ENCODE measurements at regions not wholly inside any gene's neighbourhood (a gene's known extent, or its start where the extent isn't known, plus 50 kb on each side); places are given as distances from the start of the nearest gene placed in this dataset.

DNA sequence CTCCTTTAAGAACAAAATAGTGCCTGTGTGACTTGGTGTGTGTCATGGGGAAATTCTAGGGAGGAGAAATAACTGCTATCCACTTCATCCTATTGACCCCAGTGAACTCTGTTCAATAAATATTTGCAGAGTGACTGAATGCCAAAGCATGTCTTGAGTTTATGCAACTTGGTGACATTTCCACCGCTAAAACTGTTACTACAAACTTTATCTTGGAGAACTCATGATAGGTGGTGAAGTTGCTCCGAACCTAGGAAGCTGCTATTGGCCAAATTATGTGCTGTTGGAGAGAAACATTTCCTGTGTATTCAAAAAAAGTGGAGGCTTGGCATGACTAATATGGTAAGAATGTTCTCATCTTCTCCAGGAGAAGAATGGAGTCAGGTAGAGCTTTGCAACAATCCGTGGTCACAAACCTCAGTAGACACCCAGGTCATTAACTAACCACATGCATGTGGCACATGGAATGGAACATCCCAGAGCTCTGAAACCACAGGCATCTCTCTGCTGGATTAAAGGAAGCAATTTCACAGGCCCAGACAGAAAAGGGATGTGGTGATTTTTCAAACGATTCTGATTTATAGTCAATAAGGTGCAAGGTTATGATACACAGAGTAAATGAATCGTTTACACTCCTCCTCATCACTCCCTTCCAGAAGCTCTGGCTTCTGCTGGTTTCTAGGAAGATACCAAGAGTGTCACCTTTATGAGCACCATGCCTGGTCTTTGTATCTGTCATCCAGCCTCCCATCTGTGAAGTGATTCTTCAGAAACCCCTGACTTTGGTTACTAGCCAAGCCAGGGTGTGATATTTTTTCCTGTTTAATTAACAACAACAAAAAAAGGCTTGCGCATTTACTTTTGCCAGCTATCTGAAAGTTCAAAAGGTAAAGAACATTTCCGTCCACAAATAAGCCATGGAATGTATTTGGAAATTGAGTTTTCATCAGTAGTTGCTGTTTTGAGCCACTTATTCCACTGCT, 361.1 kb downstream of the TGFB2 start:
- Histone ChIP-seq H3K36me3 (ENCODE audit: control insufficient read depth in 4 of 4, insufficient read depth in 4 of 4, low read length in 3 of 4) (no peaks in the 10 kb centered on the region), H3K4me1 (ENCODE audit: control extremely low read depth in 1 of 4, control insufficient read depth in 4 of 4, insufficient read depth in 4 of 4, low read length in 3 of 4) (no peaks in the 10 kb centered on the region), H3K9me3 (ENCODE audit: control extremely low read depth in 1 of 5, control insufficient read depth in 4 of 5, insufficient read depth in 2 of 5, low read depth in 1 of 5, low read length in 4 of 5) (no peaks in the 10 kb centered on the region), H3K4me3 (ENCODE audit: control insufficient read depth in 1 of 7, extremely low read depth in 1 of 7, insufficient read depth in 4 of 7, low read depth in 2 of 7, low read length in 6 of 7) (no peak overlapping the region), H3K27ac (ENCODE audit: insufficient read depth in 1 of 2, low read depth in 1 of 2, low read length in 2 of 2, poor library complexity in 1 of 2, severe bottlenecking in 2 of 2) (no peak overlapping the region), H3K27me3 (replicated peaks in 2 of 5; ENCODE audit: control insufficient read depth in 4 of 5, insufficient read depth in 5 of 5, low read length in 4 of 5) (no peaks in the 10 kb centered on the region)
- 80% methylated on average over 4 of the region's 7 CpGs for WGBS (ENCODE audit: insufficient coverage)
- ChIA-PET POLR2A (no interaction called here), CTCF (interaction anchor here (1.8 kb wide), 1 partner anchor 11 kb away, joined by 3 read pairs; no protein-coding TSS in a partner anchor)
- DNase-seq: no peak

DNA sequence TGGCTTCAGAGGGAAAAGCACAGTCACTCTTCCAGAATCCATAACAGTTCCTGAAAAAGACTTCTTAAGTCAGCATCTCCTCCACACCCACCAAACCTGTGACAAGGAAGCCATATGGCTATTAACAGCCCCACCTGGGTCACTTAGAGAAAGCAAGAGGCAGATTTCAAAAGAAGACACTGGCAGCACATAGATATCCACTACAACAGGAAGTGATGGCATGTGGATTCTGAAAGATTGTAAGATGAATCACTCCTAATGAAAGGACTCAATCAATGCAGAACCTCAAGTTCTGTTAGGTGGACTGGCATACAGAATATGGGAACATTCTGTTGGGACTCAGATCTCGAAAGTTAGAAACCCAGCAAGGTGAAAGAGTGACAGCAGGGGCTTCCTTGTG, 365.9 kb downstream of the TGFB2 start:
- Histone ChIP-seq H3K9me3 (ENCODE audit: control extremely low read depth in 1 of 5, control insufficient read depth in 4 of 5, insufficient read depth in 2 of 5, low read depth in 1 of 5, low read length in 4 of 5) (no peaks in the 10 kb centered on the region), H3K36me3 (ENCODE audit: control insufficient read depth in 4 of 4, insufficient read depth in 4 of 4, low read length in 3 of 4) (no peaks in the 10 kb centered on the region), H3K27me3 (replicated peaks in 2 of 5; ENCODE audit: control insufficient read depth in 4 of 5, insufficient read depth in 5 of 5, low read length in 4 of 5) (no peaks in the 10 kb centered on the region), H3K4me3 (ENCODE audit: control insufficient read depth in 1 of 7, extremely low read depth in 1 of 7, insufficient read depth in 4 of 7, low read depth in 2 of 7, low read length in 6 of 7) (no peak overlapping the region), H3K4me1 (ENCODE audit: control extremely low read depth in 1 of 4, control insufficient read depth in 4 of 4, insufficient read depth in 4 of 4, low read length in 3 of 4) (no peaks in the 10 kb centered on the region), H3K27ac (ENCODE audit: insufficient read depth in 1 of 2, low read depth in 1 of 2, low read length in 2 of 2, poor library complexity in 1 of 2, severe bottlenecking in 2 of 2) (no peak overlapping the region)
- CTCF ChIA-PET: no interaction called here
- POLR2A ChIA-PET: no interaction called here
- DNase-seq: no peak
- WGBS (ENCODE audit: insufficient coverage): 90% methylated on average over 1 of the region's 1 CpG

DNA sequence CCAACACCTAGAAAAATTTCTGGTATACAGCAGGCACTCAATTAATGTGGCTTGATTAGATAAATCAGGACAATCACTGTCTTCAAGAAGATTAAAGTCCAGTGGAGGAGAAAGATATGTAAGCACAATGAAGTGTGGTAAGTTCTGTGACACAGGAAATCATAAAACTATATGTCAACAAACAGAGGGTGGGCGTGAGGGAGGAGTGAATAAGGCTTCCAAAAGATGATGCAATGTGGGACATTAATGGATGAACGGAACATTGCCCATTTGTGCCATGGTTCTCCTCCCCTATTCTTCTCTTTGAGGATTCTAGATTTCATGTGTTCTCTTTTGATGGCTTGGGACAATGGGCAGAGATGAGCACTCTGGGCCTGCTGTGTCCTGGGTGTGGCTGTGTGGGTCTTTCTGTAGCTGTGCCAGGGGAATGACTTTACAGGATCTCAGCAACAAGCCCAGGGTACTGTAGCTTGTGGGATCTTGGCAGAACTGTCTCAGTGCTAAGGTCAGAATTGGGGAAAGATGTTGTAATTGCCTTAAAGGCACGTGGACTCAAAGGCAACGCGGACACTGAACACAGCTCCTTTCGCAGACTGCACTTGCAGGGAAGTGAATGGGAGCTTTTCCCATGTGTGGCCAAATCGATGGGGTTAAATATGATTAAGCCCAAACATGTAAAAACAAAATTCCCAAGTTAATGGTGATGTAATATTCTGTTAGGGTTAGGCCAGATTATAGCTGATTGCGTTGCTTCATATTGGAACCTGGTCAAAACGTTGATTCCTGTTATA, 366.9 kb downstream of the TGFB2 start:
- Histone ChIP-seq H3K4me1 (ENCODE audit: control extremely low read depth in 1 of 4, control insufficient read depth in 4 of 4, insufficient read depth in 4 of 4, low read length in 3 of 4) (no peaks in the 10 kb centered on the region), H3K27me3 (replicated peaks in 2 of 5; ENCODE audit: control insufficient read depth in 4 of 5, insufficient read depth in 5 of 5, low read length in 4 of 5) (no peaks in the 10 kb centered on the region), H3K9me3 (ENCODE audit: control extremely low read depth in 1 of 5, control insufficient read depth in 4 of 5, insufficient read depth in 2 of 5, low read depth in 1 of 5, low read length in 4 of 5) (no peaks in the 10 kb centered on the region), H3K27ac (ENCODE audit: insufficient read depth in 1 of 2, low read depth in 1 of 2, low read length in 2 of 2, poor library complexity in 1 of 2, severe bottlenecking in 2 of 2) (no peak overlapping the region), H3K36me3 (ENCODE audit: control insufficient read depth in 4 of 4, insufficient read depth in 4 of 4, low read length in 3 of 4) (no peaks in the 10 kb centered on the region), H3K4me3 (ENCODE audit: control insufficient read depth in 1 of 7, extremely low read depth in 1 of 7, insufficient read depth in 4 of 7, low read depth in 2 of 7, low read length in 6 of 7) (no peak overlapping the region)
- POLR2A ChIA-PET: no interaction called here
- CTCF ChIA-PET: no interaction called here
- DNase-seq: no peak
- 84% methylated on average over 7 of the region's 9 CpGs for WGBS (ENCODE audit: insufficient coverage)

DNA sequence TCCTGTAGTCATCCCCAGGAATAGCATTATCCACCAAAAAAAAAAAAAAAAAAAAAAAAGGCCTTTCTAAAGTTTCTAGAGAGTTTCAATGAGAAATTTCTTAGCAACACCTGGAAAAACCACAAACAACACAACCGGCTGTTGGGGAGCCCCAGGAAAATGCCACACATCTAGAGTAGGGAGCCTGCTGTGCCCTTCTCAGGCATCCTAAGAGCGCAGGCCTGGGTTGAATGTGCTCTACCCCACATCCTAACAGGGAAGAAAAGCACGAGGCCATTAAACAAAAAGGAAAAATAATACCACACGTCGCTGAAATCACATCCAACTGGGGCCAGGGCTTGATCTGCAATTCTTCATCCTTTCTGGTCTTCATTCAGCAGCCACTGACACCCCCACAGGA, 367.5 kb downstream of the TGFB2 start:
- H3K4me1 ChIP-seq (ENCODE audit: control extremely low read depth in 1 of 4, control insufficient read depth in 4 of 4, insufficient read depth in 4 of 4, low read length in 3 of 4): no peaks in the 10 kb centered on the region
- H3K27me3 ChIP-seq (replicated peaks in 2 of 5; ENCODE audit: control insufficient read depth in 4 of 5, insufficient read depth in 5 of 5, low read length in 4 of 5): no peaks in the 10 kb centered on the region
- H3K9me3 ChIP-seq (ENCODE audit: control extremely low read depth in 1 of 5, control insufficient read depth in 4 of 5, insufficient read depth in 2 of 5, low read depth in 1 of 5, low read length in 4 of 5): no peaks in the 10 kb centered on the region
- ChIA-PET CTCF (no interaction called here), POLR2A (no interaction called here)
- no peaks in the 10 kb centered on the region for H3K36me3 ChIP-seq (ENCODE audit: control insufficient read depth in 4 of 4, insufficient read depth in 4 of 4, low read length in 3 of 4)
- DNase-seq: no peak
- WGBS (ENCODE audit: insufficient coverage): 79% methylated on average over 4 of the region's 5 CpGs
- no peak overlapping the region for H3K4me3 ChIP-seq (ENCODE audit: control insufficient read depth in 1 of 7, extremely low read depth in 1 of 7, insufficient read depth in 4 of 7, low read depth in 2 of 7, low read length in 6 of 7)
- H3K27ac ChIP-seq (ENCODE audit: insufficient read depth in 1 of 2, low read depth in 1 of 2, low read length in 2 of 2, poor library complexity in 1 of 2, severe bottlenecking in 2 of 2): no peak overlapping the region

DNA sequence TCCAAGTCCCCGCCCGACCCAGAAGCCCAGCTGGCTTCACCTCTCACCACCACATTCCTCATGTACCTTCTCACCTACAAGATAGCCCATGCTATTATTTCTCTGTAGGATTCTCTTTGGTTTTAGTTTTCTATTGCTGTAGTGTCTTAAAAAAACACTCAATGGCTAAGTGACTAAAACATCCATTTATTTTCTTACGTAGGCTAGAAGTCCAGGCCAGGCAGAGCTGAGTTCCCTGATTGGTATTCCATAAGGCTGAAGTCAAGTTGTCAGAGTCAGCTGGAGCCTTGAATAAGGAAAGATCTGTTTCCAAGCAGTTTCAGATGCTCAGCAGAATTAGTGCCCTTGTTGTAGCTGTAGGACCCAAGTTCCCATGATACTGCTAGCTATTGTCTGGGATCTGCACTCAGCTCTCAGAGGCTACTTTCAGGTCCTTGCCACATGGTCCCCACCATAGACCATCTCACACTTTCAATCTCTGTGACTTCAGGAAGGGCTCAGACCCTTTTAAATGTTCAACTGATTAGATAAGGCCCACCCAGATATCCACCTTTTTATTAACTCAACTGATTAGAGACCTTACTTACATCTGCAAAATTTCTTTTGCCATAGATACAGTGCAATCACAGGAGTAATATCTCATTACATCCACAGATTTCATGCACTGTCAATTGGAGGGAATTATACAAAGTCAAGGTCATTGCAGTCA, 371.0 kb downstream of the TGFB2 start:
- 93% methylated on average over 3 of the region's 3 CpGs for WGBS (ENCODE audit: insufficient coverage)
- Histone ChIP-seq H3K4me3 (ENCODE audit: control insufficient read depth in 1 of 7, extremely low read depth in 1 of 7, insufficient read depth in 4 of 7, low read depth in 2 of 7, low read length in 6 of 7) (no peak overlapping the region), H3K27ac (ENCODE audit: insufficient read depth in 1 of 2, low read depth in 1 of 2, low read length in 2 of 2, poor library complexity in 1 of 2, severe bottlenecking in 2 of 2) (no peak overlapping the region), H3K36me3 (ENCODE audit: control insufficient read depth in 4 of 4, insufficient read depth in 4 of 4, low read length in 3 of 4) (no peaks in the 10 kb centered on the region), H3K9me3 (ENCODE audit: control extremely low read depth in 1 of 5, control insufficient read depth in 4 of 5, insufficient read depth in 2 of 5, low read depth in 1 of 5, low read length in 4 of 5) (no peaks in the 10 kb centered on the region), H3K27me3 (replicated peaks in 2 of 5; ENCODE audit: control insufficient read depth in 4 of 5, insufficient read depth in 5 of 5, low read length in 4 of 5) (no peaks in the 10 kb centered on the region), H3K4me1 (ENCODE audit: control extremely low read depth in 1 of 4, control insufficient read depth in 4 of 4, insufficient read depth in 4 of 4, low read length in 3 of 4) (no peaks in the 10 kb centered on the region)
- DNase-seq: no peak
- ChIA-PET POLR2A (no interaction called here), CTCF (no interaction called here)

DNA sequence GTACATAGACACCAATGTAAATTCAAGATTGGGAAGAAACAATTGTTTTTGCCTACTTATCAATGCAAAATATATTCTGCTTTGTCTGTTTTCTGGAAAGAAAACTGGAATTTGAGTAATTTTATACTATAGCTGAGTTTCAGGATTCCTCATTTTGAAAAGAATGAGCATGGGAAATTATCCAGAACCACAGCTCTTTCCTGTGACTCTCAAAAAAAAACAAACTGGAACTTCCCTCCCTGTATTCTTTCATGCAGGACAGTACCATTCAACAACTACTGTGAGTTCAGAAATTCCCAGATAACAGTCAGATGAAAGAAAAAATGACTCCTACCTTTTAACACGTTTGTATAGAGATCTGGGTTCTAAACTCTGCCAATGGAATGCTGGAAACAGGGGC, 372.4 kb downstream of the TGFB2 start:
- CTCF ChIA-PET: no interaction called here
- POLR2A ChIA-PET: no interaction called here

DNA sequence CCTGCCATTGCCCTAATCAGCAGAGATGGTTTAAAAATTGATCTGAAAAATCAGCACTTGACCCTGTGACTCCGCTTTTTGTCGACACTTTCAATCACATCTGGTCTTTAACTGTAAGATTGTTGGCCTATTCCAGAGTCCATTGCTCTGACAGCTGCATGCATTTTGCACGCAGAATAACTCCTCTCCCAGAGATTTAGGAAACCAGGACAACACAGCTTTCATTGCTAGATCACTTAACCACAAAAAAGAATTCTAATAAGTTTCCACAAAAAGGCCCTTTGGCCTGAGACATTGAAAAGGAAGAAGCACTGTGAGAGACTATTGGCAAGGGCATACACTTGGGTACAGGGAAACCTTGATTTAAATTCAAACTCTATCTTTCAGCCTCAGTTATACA, 373.1 kb downstream of the TGFB2 start:
- ChIA-PET CTCF (no interaction called here), POLR2A (no interaction called here)
- Histone ChIP-seq H3K27ac (ENCODE audit: insufficient read depth in 1 of 2, low read depth in 1 of 2, low read length in 2 of 2, poor library complexity in 1 of 2, severe bottlenecking in 2 of 2) (no peak overlapping the region), H3K4me3 (ENCODE audit: control insufficient read depth in 1 of 7, extremely low read depth in 1 of 7, insufficient read depth in 4 of 7, low read depth in 2 of 7, low read length in 6 of 7) (no peak overlapping the region), H3K9me3 (ENCODE audit: control extremely low read depth in 1 of 5, control insufficient read depth in 4 of 5, insufficient read depth in 2 of 5, low read depth in 1 of 5, low read length in 4 of 5) (no peaks in the 10 kb centered on the region), H3K4me1 (ENCODE audit: control extremely low read depth in 1 of 4, control insufficient read depth in 4 of 4, insufficient read depth in 4 of 4, low read length in 3 of 4) (no peaks in the 10 kb centered on the region), H3K36me3 (ENCODE audit: control insufficient read depth in 4 of 4, insufficient read depth in 4 of 4, low read length in 3 of 4) (no peaks in the 10 kb centered on the region), H3K27me3 (replicated peaks in 2 of 5; ENCODE audit: control insufficient read depth in 4 of 5, insufficient read depth in 5 of 5, low read length in 4 of 5) (no peaks in the 10 kb centered on the region)
- 96% methylated on average over 3 of the region's 3 CpGs for WGBS (ENCODE audit: insufficient coverage)
- DNase-seq: no peak

More for the DNA sequence above, 372.4 kb downstream of the TGFB2 start:
- H3K27ac ChIP-seq (ENCODE audit: insufficient read depth in 1 of 2, low read depth in 1 of 2, low read length in 2 of 2, poor library complexity in 1 of 2, severe bottlenecking in 2 of 2): no peak overlapping the region
- H3K27me3 ChIP-seq (replicated peaks in 2 of 5; ENCODE audit: control insufficient read depth in 4 of 5, insufficient read depth in 5 of 5, low read length in 4 of 5): no peaks in the 10 kb centered on the region
- DNase-seq: no peak
- H3K9me3 ChIP-seq (ENCODE audit: control extremely low read depth in 1 of 5, control insufficient read depth in 4 of 5, insufficient read depth in 2 of 5, low read depth in 1 of 5, low read length in 4 of 5): no peaks in the 10 kb centered on the region
- H3K4me3 ChIP-seq (ENCODE audit: control insufficient read depth in 1 of 7, extremely low read depth in 1 of 7, insufficient read depth in 4 of 7, low read depth in 2 of 7, low read length in 6 of 7): no peak overlapping the region
- H3K4me1 ChIP-seq (ENCODE audit: control extremely low read depth in 1 of 4, control insufficient read depth in 4 of 4, insufficient read depth in 4 of 4, low read length in 3 of 4): no peaks in the 10 kb centered on the region
- no peaks in the 10 kb centered on the region for H3K36me3 ChIP-seq (ENCODE audit: control insufficient read depth in 4 of 4, insufficient read depth in 4 of 4, low read length in 3 of 4)
- WGBS (ENCODE audit: insufficient coverage): no CpG with 5 or more reads among the region's 1 CpG
